22Rv1 (cell line): ENCODE measurements at regions not wholly inside any gene's neighbourhood (a gene's known extent, or its start where the extent isn't known, plus 50 kb on each side); places are given as distances from the start of the nearest gene placed in this dataset.
"Not testable (repeated sequence)": the region's sequence is repeated elsewhere in the genome, so short reads cannot be mapped to it uniquely, and the experiment has no call there.

ENCODE experiments used
- H3K27ac ChIP-seq: fragments of 450-650 bp; 2 replicates; pipeline ENCODE4 v1.5.1; 2017
- ZFX ChIP-seq: fragments of 450-650 bp; IDR thresholded peaks from 2 replicates; pipeline ENCODE4 v1.6.1; 2017; ENCODE audit warnings: antibody characterized with exemption, borderline replicate concordance
- TF ChIP-seq, protein P1 (sequence below): fragments of 450-650 bp; IDR thresholded peaks from 2 replicates; pipeline ENCODE4 v1.5.1; 2017; ENCODE audit warnings: mild to moderate bottlenecking

DNA sequence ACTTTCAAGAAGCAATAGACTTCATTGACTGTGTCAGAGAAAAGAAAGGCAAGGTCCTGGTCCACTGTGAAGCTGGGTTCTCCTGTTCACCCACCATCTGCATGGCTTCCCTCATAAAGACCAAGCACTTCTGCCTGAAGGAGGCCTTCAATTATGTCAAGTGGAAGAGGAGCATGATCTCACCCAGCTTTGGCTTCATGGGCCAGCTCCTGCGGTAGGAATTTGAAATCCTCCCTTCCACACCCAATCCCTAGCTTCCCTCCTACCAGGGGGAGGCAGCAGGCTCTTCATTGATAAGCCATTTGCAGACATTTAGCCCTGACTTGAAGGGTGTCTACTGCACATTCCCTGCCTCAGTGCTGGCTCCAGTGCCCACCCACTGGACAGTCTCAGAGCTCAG is 84.3 kb upstream of the RHOU start:
- H3K27ac ChIP-seq, result no peak overlapping the region
- TF ChIP-seq ZFX, result no peak

DNA sequence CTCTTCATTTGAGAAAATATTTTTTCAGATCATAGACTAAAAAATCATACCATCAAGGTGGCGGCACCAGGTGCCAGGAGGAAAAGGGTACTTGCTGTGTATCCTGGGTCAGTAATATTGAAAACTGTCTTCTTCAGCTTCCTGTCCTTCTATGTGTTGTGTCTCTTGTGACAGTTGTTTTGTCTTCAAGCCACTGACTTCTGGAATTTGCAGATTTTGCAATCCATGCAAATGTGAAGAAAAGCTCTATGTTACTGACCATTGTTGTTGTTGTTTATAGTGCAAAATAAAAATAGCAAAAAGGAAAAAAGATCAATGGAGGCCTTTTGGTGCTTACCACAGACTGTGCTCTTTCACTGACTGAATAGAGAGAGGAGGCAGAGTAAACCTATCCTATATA is 83.2 kb upstream of the RHOU start:
- no peak overlapping the region for H3K27ac ChIP-seq
- no peak for TF ChIP-seq ZFX
- TF ChIP-seq, protein P1, sequence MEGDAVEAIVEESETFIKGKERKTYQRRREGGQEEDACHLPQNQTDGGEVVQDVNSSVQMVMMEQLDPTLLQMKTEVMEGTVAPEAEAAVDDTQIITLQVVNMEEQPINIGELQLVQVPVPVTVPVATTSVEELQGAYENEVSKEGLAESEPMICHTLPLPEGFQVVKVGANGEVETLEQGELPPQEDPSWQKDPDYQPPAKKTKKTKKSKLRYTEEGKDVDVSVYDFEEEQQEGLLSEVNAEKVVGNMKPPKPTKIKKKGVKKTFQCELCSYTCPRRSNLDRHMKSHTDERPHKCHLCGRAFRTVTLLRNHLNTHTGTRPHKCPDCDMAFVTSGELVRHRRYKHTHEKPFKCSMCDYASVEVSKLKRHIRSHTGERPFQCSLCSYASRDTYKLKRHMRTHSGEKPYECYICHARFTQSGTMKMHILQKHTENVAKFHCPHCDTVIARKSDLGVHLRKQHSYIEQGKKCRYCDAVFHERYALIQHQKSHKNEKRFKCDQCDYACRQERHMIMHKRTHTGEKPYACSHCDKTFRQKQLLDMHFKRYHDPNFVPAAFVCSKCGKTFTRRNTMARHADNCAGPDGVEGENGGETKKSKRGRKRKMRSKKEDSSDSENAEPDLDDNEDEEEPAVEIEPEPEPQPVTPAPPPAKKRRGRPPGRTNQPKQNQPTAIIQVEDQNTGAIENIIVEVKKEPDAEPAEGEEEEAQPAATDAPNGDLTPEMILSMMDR, result no peak

DNA sequence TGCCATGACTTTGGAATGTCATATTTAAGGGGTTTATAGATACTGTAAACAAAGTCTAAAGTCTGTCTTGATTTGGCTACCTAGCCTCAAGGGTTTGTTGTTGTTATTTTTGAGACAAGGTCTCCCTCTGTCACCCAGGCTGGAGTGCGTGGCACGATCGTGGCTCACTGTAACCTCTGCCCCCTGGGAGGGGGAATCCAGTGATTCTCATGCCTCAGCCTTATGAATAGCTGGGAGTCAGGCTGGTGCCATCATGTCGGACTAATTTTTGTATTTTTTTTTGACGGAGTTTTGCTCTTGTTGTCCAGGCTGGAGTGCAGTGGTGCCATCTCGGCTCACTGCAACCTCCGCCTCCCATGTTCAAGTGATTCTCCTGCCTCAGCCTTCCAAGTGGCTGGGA is 82.2 kb upstream of the RHOU start:
- not testable (repeated sequence) for H3K27ac ChIP-seq

DNA sequence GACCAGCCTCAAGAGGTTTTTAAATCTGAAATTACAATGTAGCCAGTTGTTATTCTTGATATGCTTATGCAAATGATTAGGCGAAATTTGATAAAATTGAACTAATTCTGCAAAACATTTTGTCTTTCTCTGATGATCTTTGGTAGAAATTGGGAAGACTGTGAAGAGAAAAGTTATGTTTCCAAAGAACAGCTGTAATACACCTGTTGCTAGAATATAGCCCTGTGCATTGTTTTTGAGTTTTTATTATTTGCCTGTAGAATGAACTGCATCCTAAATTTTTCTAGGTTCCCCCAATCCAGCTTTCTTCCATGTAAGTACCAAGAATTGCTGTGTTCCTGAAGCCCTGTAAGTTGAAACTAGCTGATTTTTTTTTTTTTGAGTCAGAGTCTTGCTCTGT is 81.5 kb upstream of the RHOU start:
- no peak overlapping the region for H3K27ac ChIP-seq
- TF ChIP-seq, protein P1, result no peak
- TF ChIP-seq ZFX, result no peak

DNA sequence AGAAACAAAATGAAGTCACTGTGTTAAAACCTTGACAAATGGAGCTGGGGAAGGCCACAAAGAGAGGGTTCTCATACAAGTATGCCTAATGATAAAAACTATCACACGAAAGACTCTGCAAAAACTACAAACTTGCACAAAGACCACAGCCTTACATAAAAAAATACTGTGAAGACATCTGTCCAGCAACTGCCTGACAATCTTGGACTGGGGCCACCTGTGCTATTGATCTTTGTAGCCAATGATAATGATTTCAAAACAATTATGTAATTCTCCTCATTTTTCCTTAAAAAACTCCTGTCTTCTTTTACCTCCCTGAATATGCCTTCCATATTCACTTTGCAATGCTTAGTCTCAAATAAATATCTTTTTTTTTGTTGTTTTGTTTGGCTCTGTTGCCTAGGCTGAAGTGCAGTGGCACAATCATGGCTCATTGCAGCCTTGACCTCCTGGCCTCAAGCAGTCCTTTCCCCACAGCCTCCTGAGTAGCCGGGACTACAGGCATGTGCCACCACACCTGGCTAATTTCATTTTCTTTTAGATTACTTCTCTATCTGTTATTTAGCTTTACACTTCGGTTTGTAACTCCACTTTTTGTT is 79.4 kb upstream of the RHOU start:
- H3K27ac ChIP-seq, result no peak overlapping the region
- no peak for TF ChIP-seq ZFX
- TF ChIP-seq, protein P1, result no peak

DNA sequence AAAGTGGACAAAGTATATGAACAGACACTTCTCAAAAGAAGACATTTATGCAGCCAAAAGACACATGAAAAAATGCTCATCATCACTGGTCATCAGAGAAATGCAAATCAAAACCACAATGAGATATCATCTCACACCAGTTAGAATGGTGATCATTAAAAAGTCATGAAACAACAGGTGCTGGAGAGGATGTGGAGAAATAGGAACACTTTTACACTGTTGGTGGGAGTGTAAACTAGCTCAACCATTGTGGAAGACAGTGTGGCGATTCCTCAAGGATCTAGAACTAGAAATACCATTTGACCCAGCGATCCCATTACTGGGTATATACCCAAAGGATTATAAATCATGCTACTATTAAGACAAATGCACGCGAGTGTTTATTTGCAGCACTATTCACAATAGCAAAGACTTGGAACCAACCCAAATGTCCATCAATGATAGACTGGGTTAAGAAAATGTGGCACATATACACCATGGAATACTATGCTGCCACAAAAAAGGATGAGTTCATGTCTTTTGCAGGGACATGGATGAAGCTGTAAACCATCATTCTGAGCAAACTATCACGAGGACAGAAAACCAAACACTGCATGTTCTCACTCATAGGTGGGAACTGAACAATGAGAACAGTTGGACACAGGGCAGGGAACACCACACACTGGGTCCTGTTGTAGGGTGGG is 73.1 kb upstream of the RHOU start:
- not testable (repeated sequence) for H3K27ac ChIP-seq

DNA sequence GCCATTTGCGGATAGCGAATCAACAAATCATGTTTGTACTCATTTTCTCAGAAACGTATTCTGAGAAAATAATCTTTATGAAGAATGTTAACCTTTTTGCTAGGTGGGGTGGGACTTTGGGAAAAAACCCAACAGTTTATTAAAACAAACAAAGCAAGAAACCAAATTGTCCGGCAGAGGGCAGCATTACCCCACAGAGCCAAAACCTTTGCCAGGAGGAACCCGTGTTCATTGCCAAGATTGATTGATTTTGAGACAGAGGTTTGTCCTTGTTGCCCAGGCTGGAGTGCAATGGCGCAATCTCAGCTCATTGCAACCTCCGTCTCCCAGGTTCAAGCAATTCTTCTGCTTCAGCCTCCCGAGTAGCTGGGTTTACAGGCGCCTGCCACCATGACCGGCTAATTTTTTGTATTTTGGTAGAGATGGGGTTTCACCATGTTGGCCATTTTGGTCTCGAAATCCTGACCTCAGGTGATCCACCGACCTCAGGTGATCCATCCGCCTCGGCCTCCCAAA is 70.8 kb upstream of the RHOU start:
- peak overlapping the region; percentile 57 for H3K27ac ChIP-seq
- TF ChIP-seq ZFX, result no peak
- TF ChIP-seq, protein P1, result peak; percentile 97

DNA sequence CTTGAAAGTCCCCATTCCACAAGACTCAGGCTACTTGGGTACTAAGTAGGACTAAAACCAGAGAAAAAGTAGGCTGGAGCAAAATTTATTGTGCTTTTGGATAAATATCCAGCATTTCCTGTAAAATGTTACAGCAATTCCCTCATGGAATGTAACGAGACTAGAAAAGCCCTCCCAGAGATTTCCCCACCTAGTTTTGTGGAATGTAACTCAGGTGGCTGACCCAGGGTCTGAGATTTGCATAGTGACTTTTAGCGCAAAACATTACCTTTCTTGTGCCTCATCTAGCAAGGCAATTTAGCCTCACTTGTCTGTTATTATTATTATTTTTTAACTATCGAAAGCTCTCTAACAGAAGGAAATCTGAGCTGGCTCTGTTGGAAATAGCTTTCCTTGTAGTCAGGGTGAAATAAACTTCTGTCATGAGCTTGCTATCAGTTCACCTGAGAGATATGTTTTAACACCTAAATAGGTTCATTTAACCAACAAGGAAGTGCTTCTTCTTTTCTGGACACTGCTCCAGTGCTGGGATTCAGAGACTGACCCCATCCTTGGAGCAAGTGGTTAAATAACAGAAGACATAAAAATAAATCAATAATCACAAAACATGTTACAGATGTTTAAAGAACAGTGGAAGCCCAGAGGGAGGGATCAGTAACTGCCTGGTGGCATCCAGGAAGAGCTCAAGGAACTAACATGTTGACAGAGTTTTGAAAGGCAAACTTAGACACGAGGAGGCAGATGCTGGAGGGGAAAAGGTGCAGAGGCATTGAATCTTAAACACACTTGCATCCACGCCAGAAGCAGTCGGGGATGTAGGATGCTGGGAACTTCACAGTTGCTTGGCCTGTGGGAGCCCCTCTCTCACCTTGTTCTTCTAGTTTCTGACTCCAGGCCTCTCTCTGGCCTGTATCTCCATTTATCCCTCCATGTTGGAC is 68.3 kb upstream of the RHOU start:
- TF ChIP-seq ZFX, result no peak
- TF ChIP-seq, protein P1, result no peak
- peak overlapping the region; percentile 30 for H3K27ac ChIP-seq
